COLO668 (cell line): ENCODE measurements at regions not wholly inside any gene's neighbourhood (a gene's known extent, or its start where the extent isn't known, plus 50 kb on each side); places are given as distances from the start of the nearest gene placed in this dataset.
"Not testable (repeated sequence)": the region's sequence is repeated elsewhere in the genome, so short reads cannot be mapped to it uniquely, and the experiment has no call there.

ENCODE experiments used
- DNase-seq: peaks from one replicate; lab custom pipeline; 2025; ENCODE audit not compliant: unreplicated experiment; lab: John Stamatoyannopoulos, UW

GRCh38 chr9:126056312-126057021 is 270.2 kb upstream of the MVB12B start:
- no peak for DNase-seq

GRCh38 chr9:126057121-126057825 is 269.4 kb upstream of the MVB12B start:
- no peak for DNase-seq

GRCh38 chr9:126058011-126058531 is 268.6 kb upstream of the MVB12B start:
- no peak for DNase-seq

GRCh38 chr9:126058591-126058990 is 268.0 kb upstream of the MVB12B start:
- no peak for DNase-seq

- no peak for DNase-seq
Measured at GRCh38 chr9:126061575-126061974, 265.1 kb upstream of the MVB12B start.

- peak; percentile 16 for DNase-seq
Measured at GRCh38 chr9:126062158-126062886, 264.3 kb upstream of the MVB12B start.

- DNase-seq: no peak
Measured at GRCh38 chr9:126063326-126063725, 263.3 kb upstream of the MVB12B start.

GRCh38 chr9:126066131-126066530 is 260.5 kb upstream of the MVB12B start:
- DNase-seq: no peak

GRCh38 chr9:126067031-126067734 is 259.4 kb upstream of the MVB12B start:
- no peak for DNase-seq

- no peak for DNase-seq
Measured at GRCh38 chr9:126068534-126069230, 257.9 kb upstream of the MVB12B start.

GRCh38 chr9:126069400-126069955 is 257.2 kb upstream of the MVB12B start:
- no peak for DNase-seq

- DNase-seq: no peak
Measured at GRCh38 chr9:126070058-126070655, 256.5 kb upstream of the MVB12B start.

- no peak for DNase-seq
Measured at GRCh38 chr9:126071076-126071750, 255.4 kb upstream of the MVB12B start.

- not testable (repeated sequence) for DNase-seq
Measured at GRCh38 chr9:126077656-126078055, 249.0 kb upstream of the MVB12B start.

- DNase-seq: no peak
Measured at GRCh38 chr9:126080641-126081040, 246.0 kb upstream of the MVB12B start.

GRCh38 chr9:126081746-126082145 is 244.9 kb upstream of the MVB12B start:
- DNase-seq: no peak

- no peak for DNase-seq
Measured at GRCh38 chr9:126084008-126084407, 242.6 kb upstream of the MVB12B start.

GRCh38 chr9:126084696-126085095 is 241.9 kb upstream of the MVB12B start:
- no peak for DNase-seq

GRCh38 chr9:126085170-126085569 is 241.5 kb upstream of the MVB12B start:
- no peak for DNase-seq
